Gastrocnemius medialis (tissue), 4 donors: ENCODE measurements at regions not wholly inside any gene's neighbourhood (a gene's known extent, or its start where the extent isn't known, plus 50 kb on each side); places are given as distances from the start of the nearest gene placed in this dataset.

Experiments used
- ATAC-seq, 2 donors: fragments of 150-250 bp; one replicate each; pipeline ENCODE4 v1.9.1; 2016
- DNase-seq, 2 donors: peaks; one replicate each; pipeline ENCODE4 v3.0.0-alpha.2; 2019
- H3K27ac ChIP-seq, 4 donors: fragments of 200-600 bp; sonication (generic); 1 replicate in 1 of 4; 2 replicates in 3 of 4; pipeline ENCODE4 v1.5.1; 2016 to 2018; ENCODE audit warnings: mild to moderate bottlenecking in 2 of 4, moderate library complexity in 1 of 4
- H3K27me3 ChIP-seq, 3 donors: fragments of 200-600 bp; sonication (generic) in 2 of 3; 1 replicate in 1 of 3; 2 replicates in 2 of 3; pipeline versions ENCODE4 v1.5.1 to v1.6.0; 2016 to 2019; ENCODE audit warnings: mild to moderate bottlenecking in 1 of 3, moderate library complexity in 1 of 3
- H3K36me3 ChIP-seq, 2 donors: fragments of 200-600 bp; sonication (generic) in 1 of 2; one replicate each; pipeline ENCODE4 v1.5.1; 2017 to 2018
- H3K4me1 ChIP-seq, 2 donors: fragments of 200-600 bp; sonication (generic) in 1 of 2; one replicate each; pipeline ENCODE4 v1.5.1; 2016 to 2017; ENCODE audit warnings: mild to moderate bottlenecking in 2 of 2
- H3K4me3 ChIP-seq, 4 donors: fragments of 200-600 bp; sonication (generic) in 3 of 4; 1 replicate in 1 of 4; 2 replicates in 3 of 4; pipeline ENCODE4 v1.5.1; 2016 to 2019; ENCODE audit warnings: mild to moderate bottlenecking in 2 of 4
- H3K9me3 ChIP-seq, 3 donors: fragments of 200-600 bp; sonication (generic) in 2 of 3; 1 replicate in 1 of 3; 2 replicates in 2 of 3; pipeline ENCODE4 v1.5.1; 2016 to 2019
- CTCF ChIP-seq, 5 experiments: fragments of 450-650 bp in 3 of 5; fragments of 200-600 bp in 2 of 5; sonication (generic) in 2 of 5; IDR thresholded peaks in 4 of 5; conservative IDR thresholded peaks in 1 of 5; 1 replicate in 4 of 5; 2 replicates in 1 of 5; pipeline ENCODE4 v1.5.1; 2016 to 2019; ENCODE audit warnings: antibody characterized with exemption in 5 of 5, mild to moderate bottlenecking in 3 of 5, moderate library complexity in 3 of 5
- POLR2A ChIP-seq, 2 donors: fragments of 450-650 bp; IDR thresholded peaks; one replicate each; pipeline ENCODE4 v1.6.1; 2017; ENCODE audit warnings: antibody characterized with exemption in 2 of 2, mild to moderate bottlenecking in 2 of 2, moderate library complexity in 2 of 2
- in situ Hi-C, 4 donors: fragments of 200-750 bp; cut with MboI; loops; one replicate each; pipeline versions ENCODE4 v1.15.0 to v1.8.0; 2017; ENCODE audit warnings: low sequenced_read_pairs in 4 of 4
- intact Hi-C: fragments of 100-400 bp; cut with DNase I; formaldehyde crosslinking; loops from one replicate; pipeline ENCODE4 v1.15.1; 2023; ENCODE audit warnings: low total_unique reads

DNA sequence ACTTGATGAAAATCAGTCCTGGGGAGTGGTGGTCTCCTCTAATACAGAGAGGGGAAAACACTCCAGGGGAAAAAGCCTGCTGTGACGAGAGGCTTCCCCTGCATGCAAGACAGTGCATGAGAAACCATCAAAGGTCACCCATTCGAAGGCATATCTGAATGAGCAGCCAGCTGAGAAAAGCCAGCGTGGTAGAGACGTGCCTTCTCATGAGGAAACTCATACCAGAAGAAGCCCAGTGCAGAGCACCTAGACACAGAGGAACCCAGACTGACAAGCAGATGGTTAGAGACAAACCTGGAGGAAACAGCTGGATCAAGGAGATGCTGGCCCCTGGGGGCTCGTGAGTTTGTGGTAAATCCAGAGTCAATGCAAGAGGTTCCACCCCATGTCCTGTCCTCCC is 534.8 kb downstream of the BRD1 start:
- DNase-seq (no peak), ATAC-seq (no peak)
- peaks cover 0 to 2% (median 0%) of the 10 kb centered on the region in 3 donors for H3K27me3 ChIP-seq
- in situ Hi-C loops (no loop called here), intact Hi-C loops (no loop called here)
- no peak overlapping the region for H3K4me3 ChIP-seq
- no peak overlapping the region for H3K27ac ChIP-seq
- H3K4me1 ChIP-seq: no peaks in the 10 kb centered on the region
- H3K36me3 ChIP-seq: no peaks in the 10 kb centered on the region
- no peaks in the 10 kb centered on the region for H3K9me3 ChIP-seq
- no peak for TF ChIP-seq CTCF (IDR thresholded peaks at IDR 0.05 in 4 of 5, conservative IDR thresholded peaks at IDR 0.05 in 1 of 5)
- no peak for TF ChIP-seq POLR2A (IDR thresholded peaks at IDR 0.05)

DNA sequence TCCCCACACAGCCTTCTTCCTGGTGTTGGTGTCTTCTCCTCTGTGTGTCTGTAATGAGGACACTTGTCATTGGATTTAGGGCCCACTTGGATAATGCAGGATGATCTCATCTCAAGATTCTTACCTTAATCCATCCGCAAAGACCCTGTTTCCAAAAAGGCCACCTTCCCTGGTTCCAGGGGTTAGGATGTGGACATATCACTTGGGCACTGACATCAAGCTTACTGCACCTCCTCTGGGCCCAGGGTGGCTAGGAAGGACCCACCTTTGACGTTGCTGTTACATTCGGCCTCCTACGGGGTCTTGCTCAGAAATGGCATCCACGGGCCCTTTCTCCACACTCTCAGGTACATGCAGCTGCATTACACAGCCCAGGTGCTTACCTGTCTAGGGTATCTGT is 535.9 kb downstream of the BRD1 start:
- in situ Hi-C loops (no loop called here), intact Hi-C loops (no loop called here)
- DNase-seq (no peak), ATAC-seq (no peak)
- Histone ChIP-seq H3K27ac (no peak overlapping the region), H3K4me1 (no peaks in the 10 kb centered on the region), H3K36me3 (no peaks in the 10 kb centered on the region), H3K9me3 (no peaks in the 10 kb centered on the region), H3K27me3 (peaks cover 0 to 2% (median 0%) of the 10 kb centered on the region in 3 donors), H3K4me3 (no peak overlapping the region)
- no peak for TF ChIP-seq CTCF (IDR thresholded peaks at IDR 0.05 in 4 of 5, conservative IDR thresholded peaks at IDR 0.05 in 1 of 5)
- TF ChIP-seq POLR2A (IDR thresholded peaks at IDR 0.05): no peak

GRCh38 chr22:49291169-49291568 is 536.5 kb downstream of the BRD1 start:
- in situ Hi-C loops (no loop called here), intact Hi-C loops (no loop called here)
- TF ChIP-seq CTCF (IDR thresholded peaks at IDR 0.05 in 4 of 5, conservative IDR thresholded peaks at IDR 0.05 in 1 of 5) (no peak), POLR2A (IDR thresholded peaks at IDR 0.05) (no peak)
- Histone ChIP-seq H3K36me3 (no peaks in the 10 kb centered on the region), H3K27ac (no peak overlapping the region), H3K27me3 (peaks cover 0 to 2% (median 0%) of the 10 kb centered on the region in 3 donors), H3K4me1 (no peaks in the 10 kb centered on the region), H3K9me3 (no peaks in the 10 kb centered on the region), H3K4me3 (no peak overlapping the region)
- DNase-seq: peak in 1 of 2 donors; percentile 2
- no peak for ATAC-seq

GRCh38 chr22:49290711-49291110 is 537.0 kb downstream of the BRD1 start:
- no peak overlapping the region for H3K27ac ChIP-seq
- H3K4me3 ChIP-seq: no peak overlapping the region
- ATAC-seq (no peak), DNase-seq (no peak)
- no peaks in the 10 kb centered on the region for H3K9me3 ChIP-seq
- no peaks in the 10 kb centered on the region for H3K4me1 ChIP-seq
- H3K27me3 ChIP-seq: peaks cover 0 to 2% (median 0%) of the 10 kb centered on the region in 3 donors
- in situ Hi-C loops (no loop called here), intact Hi-C loops (no loop called here)
- H3K36me3 ChIP-seq: no peaks in the 10 kb centered on the region
- TF ChIP-seq POLR2A (IDR thresholded peaks at IDR 0.05) (no peak), CTCF (IDR thresholded peaks at IDR 0.05 in 4 of 5, conservative IDR thresholded peaks at IDR 0.05 in 1 of 5) (no peak)
